ENCODE measurements at regions not wholly inside any gene's neighbourhood (a gene's known extent, or its start where the extent isn't known, plus 50 kb on each side); places are given as distances from the start of the nearest gene placed in this dataset.

DNA sequence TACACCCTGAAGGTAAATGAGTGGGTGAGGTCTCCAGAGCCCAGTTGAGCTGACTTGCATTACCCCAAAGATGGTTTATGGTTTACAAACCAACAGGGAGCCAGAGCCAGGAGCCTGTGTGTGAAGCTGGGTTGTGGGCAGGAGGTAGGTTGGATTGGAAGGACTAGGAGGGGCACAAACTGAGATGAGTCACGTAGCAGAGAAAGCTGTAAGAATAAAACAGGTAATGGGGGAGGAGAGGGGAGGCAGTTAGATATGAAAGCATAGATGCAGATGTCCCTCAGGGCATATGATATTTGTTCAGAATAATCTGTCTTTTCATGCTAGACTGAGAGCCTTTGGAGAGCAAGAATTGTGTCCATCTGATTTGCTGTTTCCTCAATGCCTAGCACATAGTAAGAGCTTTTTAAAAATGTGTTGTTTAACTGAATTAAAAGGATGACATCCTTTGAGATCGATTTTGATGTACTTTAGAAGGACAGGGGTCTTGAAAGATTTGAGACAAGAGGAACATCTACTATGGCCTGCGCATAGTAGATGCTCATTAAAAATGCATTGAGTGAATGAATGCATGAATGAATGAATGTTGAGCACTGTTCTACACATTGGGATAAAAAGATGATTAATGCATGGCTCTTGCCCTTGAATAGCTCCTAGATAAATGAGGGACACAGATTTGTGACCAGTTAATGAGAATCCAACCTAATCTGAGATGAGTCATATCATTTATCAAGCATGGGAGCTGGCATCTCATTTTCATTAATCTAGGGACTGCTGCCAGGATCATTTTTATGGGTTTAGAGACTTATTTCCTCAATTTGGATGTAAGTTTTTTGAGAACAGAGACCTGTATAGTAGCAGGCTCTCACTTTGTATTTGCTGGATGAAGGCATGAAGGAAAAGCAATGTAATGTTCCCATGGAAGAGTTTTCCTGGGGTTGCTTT is 175.8 kb upstream of the BDNF start:
- Histone ChIP-seq H4K20me1 (ENCODE audit: insufficient read depth, low read length) (no peaks in the 10 kb centered on the region), H3K4me2 (ENCODE audit: low read length) (no peak overlapping the region), H3K79me2 (ENCODE audit: insufficient read depth, low read length) (no peaks in the 10 kb centered on the region), H3K9me3 (ENCODE audit: insufficient read depth, low read depth, low read length) (no peaks in the 10 kb centered on the region), H3K4me3 (ENCODE audit: insufficient read depth, low read depth, low read length) (no peak overlapping the region), H3K27me3 (ENCODE audit: insufficient read depth, low read length) (no peaks in the 10 kb centered on the region), H3K4me1 (ENCODE audit: insufficient read depth, low read length) (no peaks in the 10 kb centered on the region), H2AFZ (ENCODE audit: low read depth, low read length) (no peak overlapping the region), H3K36me3 (ENCODE audit: insufficient read depth, low read length) (no peaks in the 10 kb centered on the region), H3K27ac (ENCODE audit: low read depth, low read length) (no peak overlapping the region), H3K9ac (ENCODE audit: low read length) (no peak overlapping the region)
- Mint-ChIP-seq H3K9me3 (ENCODE audit: unreplicated experiment) (peaks cover 4% of the 10 kb centered on the region), H3K4me1 (ENCODE audit: low read depth, unreplicated experiment) (no peaks in the 10 kb centered on the region), H3K27me3 (ENCODE audit: low read depth, unreplicated experiment) (no peaks in the 10 kb centered on the region), H3K36me3 (ENCODE audit: low read depth, unreplicated experiment) (no peaks in the 10 kb centered on the region), H3K27ac (ENCODE audit: unreplicated experiment) (no peak overlapping the region), H3K4me3 (ENCODE audit: unreplicated experiment) (no peak overlapping the region)
- peak; percentile 54 for DNase-seq (ENCODE audit: low read depth)
- no peak for FAIRE-seq
- no peak for TF ChIP-seq EZH2 (IDR thresholded peaks at IDR 0.05; ENCODE audit: insufficient read depth, low read length)
- no peak for TF ChIP-seq CTCF (IDR thresholded peaks at IDR 0.05; ENCODE audit: insufficient read depth, low read depth, low read length)

DNA sequence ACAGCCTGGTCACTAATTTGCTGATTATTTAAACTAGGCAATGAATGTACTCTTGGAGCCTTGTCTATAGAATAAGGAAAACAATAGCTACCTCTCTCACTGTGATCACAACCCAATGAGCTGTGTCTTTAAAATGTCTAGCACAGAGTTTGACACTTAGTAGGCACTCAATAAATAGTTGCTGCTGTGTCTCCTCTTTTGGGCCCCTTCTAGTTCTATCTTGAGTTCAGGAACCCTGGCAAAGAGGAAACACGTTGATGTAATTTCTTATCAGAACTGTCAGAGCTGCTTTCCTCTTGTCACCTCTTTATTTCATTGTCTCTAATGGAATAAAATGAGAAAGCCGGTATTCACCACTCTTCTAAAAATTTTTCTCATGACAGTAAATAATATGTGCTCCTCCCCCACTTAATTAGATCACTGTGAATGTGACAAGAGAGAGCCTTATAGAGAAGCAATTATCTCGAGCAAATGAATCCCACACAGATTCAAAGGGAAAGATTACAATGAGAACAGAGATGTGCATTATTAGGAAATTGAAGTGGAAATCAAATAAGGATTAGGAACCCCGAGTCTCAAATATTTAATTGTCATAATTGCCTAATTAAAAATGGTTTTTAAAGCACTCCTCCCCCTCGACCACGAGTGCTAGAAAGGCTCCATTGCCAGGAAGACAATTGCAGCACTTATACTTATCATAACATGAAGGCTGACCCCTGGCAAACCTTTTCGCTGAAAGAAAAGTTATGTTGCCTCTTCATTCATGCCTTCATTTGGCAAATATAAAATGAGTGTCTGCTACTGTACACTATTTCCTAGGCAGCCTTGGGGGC is 175.0 kb upstream of the BDNF start:
- Histone ChIP-seq H3K79me2 (ENCODE audit: insufficient read depth, low read length) (no peaks in the 10 kb centered on the region), H2AFZ (ENCODE audit: low read depth, low read length) (no peak overlapping the region), H4K20me1 (ENCODE audit: insufficient read depth, low read length) (no peaks in the 10 kb centered on the region), H3K4me2 (ENCODE audit: low read length) (no peak overlapping the region), H3K9ac (ENCODE audit: low read length) (no peak overlapping the region), H3K27me3 (ENCODE audit: insufficient read depth, low read length) (no peaks in the 10 kb centered on the region), H3K4me3 (ENCODE audit: insufficient read depth, low read depth, low read length) (no peak overlapping the region), H3K9me3 (ENCODE audit: insufficient read depth, low read depth, low read length) (no peaks in the 10 kb centered on the region), H3K27ac (ENCODE audit: low read depth, low read length) (no peak overlapping the region), H3K4me1 (ENCODE audit: insufficient read depth, low read length) (no peaks in the 10 kb centered on the region), H3K36me3 (ENCODE audit: insufficient read depth, low read length) (no peaks in the 10 kb centered on the region)
- Mint-ChIP-seq H3K27ac (ENCODE audit: unreplicated experiment) (no peak overlapping the region), H3K27me3 (ENCODE audit: low read depth, unreplicated experiment) (peaks cover 2% of the 10 kb centered on the region), H3K4me1 (ENCODE audit: low read depth, unreplicated experiment) (no peaks in the 10 kb centered on the region), H3K4me3 (ENCODE audit: unreplicated experiment) (no peak overlapping the region), H3K36me3 (ENCODE audit: low read depth, unreplicated experiment) (no peaks in the 10 kb centered on the region), H3K9me3 (ENCODE audit: unreplicated experiment) (peaks cover 4% of the 10 kb centered on the region)
- DNase-seq (ENCODE audit: low read depth) (no peak), FAIRE-seq (no peak)
- TF ChIP-seq CTCF (IDR thresholded peaks at IDR 0.05; ENCODE audit: insufficient read depth, low read depth, low read length) = no peak
- no peak for TF ChIP-seq EZH2 (IDR thresholded peaks at IDR 0.05; ENCODE audit: insufficient read depth, low read length)

All from astrocyte (in vitro differentiated cells and primary cell).